NCI-H82 treated with DMSO at 0.1 percent for 48 hours (cell line): ENCODE measurements at regions not wholly inside any gene's neighbourhood (a gene's known extent, or its start where the extent isn't known, plus 50 kb on each side); places are given as distances from the start of the nearest gene placed in this dataset.

Experiments
- DNase-seq: peaks from one replicate; lab custom pipeline; 2025; ENCODE audit not compliant: unreplicated experiment; lab: John Stamatoyannopoulos, UW

DNA sequence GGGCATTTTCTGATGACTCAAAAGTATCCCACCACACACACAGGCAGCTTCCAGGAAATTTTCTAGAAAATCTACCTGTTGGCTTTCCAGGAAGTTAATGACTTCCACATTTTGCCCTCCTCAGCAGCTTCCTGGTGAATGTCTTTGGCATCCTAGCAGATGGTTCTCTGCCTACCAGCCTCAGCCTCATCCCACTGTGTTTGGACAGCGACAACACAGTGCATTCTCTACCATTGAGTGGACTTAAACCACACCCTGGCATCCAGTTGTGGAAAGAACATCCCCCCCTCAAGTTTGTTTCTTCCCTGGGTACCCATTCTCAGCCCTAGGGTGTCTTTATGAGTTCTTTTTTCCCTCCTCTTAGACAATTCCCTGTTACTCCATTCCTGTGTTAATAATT, 50.8 kb upstream of the GADL1 start:
- no peak for DNase-seq

DNA sequence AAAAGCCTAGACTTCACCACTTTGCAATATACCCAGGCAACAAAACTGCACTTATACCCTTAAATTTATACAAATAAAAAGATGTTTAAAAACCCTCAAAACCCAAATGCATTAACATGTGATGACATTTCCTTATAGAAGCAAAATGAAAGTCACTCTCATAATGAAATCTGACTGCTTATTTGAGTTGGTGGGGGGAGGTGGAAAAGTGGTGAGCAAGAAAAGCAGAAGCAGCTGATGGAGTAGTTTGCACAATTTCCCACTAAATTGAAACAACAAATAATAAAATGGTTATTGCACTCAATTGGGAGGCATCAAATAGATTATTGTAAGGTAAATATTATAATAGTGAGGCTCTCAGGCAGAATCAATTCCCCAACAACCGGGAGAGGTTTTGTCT, 54.0 kb upstream of the GADL1 start:
- DNase-seq, result no peak

DNA sequence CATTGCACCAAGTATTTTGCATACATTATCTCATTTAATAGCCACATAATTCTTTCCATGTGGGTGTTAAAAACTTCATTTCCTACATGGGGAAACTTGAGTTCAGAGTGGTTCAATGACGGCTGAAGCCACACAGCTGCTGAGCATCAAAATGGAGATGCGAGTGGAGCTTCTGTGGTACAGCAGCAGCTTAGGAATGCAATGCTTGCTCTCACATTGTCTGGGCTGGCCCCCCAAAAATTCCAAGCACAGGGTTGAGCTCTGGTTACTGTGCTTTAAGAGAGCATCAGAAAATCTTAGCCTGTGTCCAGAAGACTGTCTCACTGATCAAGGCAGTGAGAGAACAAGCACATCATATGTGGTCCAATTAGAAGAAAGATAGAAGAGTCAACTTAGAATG, 57.4 kb upstream of the GADL1 start:
- DNase-seq, result no peak

DNA sequence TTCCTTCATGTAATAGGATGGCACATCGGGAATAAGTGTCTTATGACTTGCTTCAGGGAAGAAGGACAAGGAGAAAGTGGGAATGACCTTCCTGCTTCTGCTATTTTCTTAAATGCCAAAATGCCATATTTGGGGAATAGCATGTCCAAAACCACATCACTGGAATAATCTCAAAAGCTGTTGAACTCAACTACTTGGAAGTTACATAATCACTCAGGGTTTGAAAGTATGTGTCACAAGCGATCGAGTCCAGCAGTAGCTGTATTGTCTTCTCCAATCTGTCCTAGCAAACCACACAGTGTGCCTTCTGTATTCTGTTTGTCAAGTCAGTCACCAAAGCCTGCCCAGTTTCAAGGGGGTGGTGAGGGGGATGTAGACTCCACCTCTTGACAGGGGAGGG, 58.3 kb upstream of the GADL1 start:
- DNase-seq, result no peak

DNA sequence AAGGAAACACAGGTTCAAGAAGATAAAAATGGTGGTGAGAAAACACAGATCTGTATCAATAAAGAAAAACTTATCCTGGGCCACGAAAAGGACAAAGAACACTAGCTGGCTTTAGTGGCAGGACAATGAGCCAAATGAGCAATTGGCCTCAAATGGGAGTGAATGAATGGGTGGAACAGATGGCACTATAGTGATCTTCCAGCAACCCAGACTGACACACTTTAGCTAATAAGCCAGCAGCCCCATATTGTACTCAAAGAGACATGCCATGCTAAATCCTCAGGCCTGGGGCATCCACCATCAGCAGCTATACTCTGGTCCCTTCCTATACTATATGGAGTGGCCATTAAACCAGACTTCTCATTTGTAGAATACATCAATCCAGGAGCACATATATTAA, 60.0 kb upstream of the GADL1 start:
- no peak for DNase-seq

DNA sequence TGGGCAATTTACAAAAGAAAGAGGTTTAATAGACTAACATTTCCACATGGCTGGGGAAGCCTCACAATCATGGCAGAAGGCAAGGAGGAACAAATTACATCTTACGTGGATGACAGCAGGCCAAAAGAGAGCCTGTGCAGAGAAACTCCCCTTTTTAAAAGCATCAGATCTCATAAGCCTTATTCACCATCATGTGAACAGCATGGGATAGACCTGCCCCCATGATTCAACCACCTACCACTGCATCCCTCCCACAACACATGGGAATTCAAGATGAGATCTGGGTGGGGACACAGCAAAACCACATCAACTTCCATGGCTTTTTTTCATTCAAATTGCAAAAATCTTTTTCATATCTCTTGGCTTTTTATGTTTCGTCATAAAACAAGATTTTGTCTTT, 67.6 kb upstream of the GADL1 start:
- DNase-seq, result no peak

DNA sequence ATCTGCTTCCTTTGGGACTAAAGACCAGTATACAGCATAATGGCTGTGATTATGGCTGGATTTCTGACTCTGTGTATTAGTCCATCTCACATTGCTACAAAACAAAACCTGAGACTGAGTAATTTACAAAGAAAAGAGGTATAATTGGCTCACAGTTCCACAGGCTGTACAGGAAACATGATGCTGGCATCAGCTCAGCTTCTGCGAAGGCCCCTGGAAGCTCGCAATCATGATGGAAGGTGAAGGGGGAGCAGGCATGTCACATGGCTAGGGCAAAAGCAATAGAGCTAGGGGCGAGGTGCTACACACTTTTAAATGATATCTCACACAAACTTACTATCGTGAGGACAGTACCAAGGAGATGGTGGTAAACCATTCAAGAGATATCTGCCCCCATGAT, 68.0 kb upstream of the GADL1 start:
- DNase-seq, result no peak

DNA sequence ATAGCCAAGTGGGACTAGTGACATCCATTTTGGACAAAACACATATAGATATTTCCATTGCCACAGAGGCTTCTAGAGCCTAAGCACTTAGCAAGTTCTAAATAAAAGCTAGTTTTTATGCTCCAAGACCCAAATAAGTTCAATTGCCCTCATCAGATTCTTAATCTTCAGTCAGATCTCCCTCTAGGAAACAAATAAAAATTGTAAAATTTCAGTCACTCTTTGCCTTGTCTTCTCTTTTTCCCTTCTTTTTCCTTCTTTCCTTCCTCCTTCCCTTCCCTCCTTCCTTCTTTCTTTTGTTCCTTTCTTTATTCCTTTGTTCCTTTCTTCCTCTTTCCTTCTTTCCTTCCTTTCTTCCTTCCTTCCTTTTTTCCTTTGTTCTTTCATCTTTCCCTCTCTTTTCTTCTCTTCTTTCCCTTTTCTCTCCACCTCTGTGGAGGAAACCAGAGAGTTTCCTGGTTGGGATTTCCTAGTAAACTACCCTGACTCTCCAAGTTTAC, 68.8 kb upstream of the GADL1 start:
- DNase-seq, result no peak

DNA sequence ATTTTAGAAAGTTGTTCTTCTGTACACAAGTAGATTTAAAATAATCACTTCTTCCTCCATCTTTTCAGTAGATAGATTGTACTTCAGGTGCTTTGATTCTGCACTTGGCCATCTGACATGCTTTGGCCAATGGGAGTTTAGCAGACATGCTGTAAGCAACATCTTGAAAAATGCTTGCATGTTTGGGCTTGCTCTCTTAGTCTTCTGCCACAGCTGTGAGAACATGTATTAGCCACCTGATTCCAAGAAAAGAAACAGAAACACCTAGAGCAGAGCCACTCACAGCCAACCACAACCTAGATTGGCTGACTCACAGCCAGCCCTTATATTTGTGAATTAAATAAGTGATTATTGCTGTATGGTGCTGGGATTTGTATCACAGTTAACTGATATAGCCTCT, 70.2 kb upstream of the GADL1 start:
- no peak for DNase-seq

DNA sequence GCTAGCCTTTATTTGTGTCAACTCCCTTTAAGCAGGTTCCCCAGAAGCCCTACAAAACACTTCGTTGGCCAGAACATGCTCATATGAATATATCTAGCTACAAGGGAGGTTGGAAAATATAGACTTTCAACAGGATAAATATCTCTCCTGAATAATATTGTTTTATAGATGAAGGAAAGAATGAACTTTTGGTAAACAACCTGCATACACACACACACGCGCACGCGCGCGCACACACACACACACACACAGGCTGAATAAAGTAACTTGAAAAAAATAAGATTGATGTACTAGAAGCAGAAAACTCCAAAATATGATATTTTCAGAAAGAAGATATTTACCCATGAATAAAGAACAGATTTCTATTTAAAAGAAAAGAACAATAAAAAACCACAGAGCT, 72.4 kb upstream of the GADL1 start:
- DNase-seq, result no peak

DNA sequence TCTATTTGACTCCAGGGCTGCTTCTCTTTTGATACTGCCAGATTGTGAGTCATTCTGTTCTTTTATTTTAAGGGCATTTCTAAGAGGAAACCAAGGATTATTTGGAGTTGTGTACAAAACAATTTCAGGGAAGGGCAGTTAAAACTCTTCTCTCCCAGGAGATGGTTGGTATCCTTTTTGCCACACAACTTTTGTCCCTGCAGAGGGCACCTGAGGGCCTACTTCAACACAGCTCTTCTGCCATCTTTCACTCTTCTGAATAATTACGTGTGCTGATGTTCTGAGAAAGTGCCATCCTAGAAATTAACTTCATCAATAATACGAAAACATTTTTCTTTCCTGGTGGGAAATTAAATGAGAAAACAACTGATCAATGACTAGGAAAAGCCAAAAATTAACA, 75.7 kb upstream of the GADL1 start:
- DNase-seq, result no peak

DNA sequence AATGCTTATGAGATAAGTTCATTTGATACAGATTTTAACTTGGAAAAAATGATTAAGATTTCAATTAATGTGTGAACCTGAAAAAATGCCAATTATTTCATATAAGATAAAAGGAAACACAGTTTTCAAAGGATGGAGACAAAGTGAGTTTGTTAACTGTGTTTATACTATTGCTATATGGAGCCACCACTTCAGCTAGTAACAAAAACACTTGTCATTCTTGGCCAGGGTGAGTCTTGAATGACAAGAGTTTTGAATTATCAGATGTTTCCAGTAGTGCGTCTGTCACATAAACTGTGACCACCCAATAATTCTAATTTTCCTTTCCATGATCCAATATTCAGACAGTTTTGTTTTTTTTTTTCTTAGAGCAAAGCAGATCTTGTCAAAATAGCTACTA, 78.0 kb upstream of the GADL1 start:
- no peak for DNase-seq

DNA sequence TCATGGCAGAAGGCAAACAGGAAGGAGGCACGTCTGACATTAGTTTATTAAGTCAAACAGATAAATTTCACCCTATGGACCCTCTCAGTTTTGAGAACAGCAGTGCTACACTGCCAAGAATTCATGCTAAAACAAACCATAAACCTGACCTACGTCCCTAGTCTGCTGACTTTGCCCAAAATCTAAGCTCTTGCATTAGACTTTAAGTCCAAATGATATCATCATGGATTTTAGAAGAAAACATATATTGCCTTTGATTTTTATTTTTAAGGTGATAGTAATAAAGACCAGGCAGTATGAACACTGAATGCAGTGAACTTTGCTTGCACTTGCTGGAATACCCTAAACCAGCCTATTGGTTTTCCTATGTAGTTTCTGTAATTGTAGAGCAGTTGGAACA, 79.6 kb upstream of the GADL1 start:
- no peak for DNase-seq

DNA sequence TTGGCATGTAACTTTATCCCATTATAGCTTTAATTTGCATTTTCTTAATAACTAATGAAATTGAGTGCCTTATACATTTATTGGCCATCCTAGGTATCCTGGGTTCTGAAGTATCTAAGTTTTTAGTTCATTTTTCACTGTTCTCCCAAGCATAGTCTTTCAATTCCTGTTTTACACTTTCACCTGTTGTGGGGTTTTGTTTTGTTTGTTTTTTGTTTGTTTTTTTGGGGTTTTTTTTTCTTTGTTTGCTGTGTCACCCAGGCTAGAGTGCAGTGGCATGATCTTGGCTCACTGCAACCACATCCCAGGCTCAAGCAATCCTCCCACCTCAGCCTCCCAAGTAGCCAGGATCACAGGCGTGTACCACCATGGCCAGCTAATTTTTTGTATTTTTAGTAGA, 83.1 kb upstream of the GADL1 start:
- DNase-seq, result no peak

DNA sequence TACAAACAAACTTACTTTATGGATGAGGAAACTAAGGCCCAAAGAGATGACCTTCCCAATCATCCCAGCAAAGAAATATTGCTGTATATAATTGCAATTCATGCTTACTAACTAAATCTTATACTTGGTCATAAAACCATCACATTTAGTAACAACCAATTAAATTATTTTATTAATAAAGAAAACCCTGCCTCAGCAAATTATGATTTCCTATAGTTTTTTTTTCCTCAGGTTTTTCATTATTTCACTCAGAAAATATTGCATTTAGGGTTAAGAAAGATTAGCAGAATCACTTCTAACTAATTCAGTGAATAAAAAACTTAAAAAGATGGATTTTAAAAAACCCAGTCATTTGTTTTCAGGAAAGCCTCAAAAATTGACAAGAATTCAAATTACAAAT, 86.5 kb upstream of the GADL1 start:
- DNase-seq, result no peak

DNA sequence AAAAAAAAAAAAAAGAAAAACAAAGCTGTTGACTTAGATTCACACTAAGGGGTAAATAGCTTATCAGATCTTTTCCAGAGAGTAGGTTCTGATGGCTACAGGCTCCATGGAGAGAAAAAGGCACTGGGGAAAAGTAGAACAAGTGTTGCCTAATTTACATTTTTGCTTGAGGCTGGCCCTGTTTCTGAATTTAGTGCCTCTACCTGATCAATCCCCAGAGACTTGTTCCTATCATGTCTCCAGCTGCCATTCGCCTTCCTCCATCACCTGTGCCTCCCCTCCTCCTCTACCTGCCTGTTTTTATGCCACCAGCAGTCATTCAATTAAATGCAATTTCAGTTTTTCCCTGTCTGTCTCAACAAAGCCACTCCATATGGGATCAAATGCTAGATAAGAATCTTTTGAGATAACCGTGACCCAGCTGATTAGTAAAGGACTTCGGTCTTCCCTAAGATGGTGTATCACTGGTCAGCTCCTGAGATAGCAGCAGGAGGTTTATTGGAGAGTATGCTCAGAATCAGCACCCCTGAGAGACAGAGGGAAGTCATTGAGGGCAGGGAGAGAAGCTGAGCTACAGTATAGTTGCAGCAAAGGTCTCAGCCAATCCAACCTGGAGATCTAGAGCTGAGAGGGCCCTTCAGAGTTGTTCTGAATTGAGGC, 88.1 kb upstream of the GADL1 start:
- no peak for DNase-seq

DNA sequence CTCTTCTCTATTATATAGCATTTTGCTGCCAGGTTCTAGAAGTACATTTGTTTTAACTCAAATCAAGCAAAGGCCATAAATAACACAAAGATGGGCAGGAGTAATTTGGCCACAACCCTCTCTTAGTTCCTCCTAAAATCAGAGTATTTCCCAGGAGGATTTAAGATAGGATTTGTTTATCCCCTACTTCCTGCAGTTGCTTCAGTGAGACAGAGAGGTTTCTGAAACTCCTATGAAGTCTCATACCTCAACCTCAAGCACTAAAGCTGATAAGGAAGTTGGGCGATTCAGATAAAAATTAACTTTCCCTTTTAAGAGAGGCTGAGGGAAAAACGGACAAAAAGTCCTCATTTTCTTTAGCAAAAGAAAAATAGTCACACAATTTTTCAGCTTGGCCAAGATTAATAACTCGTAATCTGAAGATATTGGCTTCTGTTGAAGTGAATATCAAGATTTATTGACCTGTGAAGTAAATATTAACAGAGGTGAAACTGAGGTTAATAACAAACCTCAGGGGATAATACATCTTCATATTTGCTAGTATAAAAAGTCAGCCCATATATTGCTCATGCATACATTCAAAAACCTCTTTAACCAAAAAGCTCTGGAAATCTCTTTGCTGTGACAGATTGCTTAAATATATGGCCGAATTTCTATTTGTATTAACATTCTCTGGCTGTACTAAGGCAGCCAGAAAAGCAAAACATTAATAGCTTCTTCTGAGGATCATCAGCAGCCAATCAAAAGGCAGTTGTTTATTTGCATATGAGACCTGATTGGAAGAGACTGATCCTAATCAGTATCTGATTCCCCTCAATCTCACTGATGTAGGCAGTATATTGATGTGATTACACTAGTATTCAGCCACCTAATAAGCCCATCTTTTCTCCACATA, 90.6 kb upstream of the GADL1 start:
- no peak for DNase-seq

DNA sequence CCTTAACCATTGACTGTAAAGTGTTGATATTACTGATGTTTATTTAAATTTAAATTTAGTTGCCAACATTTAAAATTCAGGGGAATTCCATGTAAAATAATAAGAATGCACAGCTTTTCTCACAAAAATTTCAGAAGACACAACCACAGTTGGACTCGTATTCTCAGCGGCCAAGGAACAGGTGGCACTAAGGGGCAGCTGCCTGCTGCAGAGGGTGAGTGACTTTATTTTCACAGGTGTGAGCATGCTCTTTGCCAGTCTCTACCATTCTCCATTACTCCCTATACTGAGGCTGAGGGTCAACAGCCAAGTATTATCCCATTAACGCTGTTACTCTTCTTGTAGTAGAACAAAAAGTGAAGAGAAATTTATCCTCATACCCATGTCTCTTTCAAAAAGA, 92.1 kb upstream of the GADL1 start:
- no peak for DNase-seq

DNA sequence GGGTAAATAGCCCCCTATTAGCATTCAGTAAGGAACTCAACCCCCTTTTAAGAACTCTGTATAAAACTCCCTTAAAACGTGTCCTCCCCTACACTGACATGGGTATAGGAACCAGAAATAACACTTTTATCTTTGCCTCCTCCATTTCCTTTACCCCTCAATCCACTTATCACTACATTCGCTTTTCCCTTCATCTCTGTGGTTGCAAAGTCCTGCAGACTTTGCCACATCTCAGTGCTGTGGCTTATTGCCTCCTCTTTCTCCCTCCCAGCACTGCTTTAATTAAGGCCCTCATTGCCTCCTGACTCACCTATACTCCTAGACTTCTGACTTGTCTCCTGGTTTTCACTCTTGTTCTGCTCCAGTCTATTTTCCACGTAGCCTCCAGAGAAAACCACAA, 94.3 kb upstream of the GADL1 start:
- DNase-seq, result no peak

DNA sequence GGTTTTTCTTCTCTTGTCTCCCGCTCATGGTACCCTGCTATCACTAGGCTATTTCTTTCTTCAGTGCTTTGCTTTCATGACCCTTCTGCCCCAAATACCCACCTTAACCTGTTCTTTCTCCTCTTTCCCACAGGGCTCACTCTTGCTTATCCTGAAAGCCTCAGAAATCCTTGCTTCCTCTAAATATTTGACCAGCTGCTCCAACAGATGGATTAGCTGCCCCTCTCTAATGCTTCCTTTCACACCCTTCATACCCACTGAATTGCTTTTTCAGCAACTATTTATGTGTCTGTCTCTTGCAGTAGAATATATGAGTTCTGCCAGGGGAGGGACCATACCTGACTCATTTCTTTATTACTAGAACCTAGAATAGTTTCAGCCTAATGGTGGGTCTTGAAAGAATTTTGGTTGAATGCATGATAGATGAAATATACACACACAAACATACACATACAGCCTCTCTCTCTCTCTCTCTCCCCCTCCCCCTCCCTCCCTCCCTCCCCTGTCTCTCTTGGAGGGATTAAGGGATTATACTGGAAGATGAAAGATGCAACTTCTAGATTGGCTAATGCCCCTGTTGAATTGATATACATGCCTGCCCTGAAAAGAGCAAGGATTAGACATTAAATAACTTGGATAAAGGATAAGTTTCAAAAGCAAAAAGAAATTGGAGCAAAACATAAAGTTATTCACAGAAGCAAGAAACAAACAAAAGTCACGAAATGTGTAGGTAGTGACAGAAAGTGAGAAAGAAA, 95.0 kb upstream of the GADL1 start:
- peak; percentile 55 for DNase-seq

DNA sequence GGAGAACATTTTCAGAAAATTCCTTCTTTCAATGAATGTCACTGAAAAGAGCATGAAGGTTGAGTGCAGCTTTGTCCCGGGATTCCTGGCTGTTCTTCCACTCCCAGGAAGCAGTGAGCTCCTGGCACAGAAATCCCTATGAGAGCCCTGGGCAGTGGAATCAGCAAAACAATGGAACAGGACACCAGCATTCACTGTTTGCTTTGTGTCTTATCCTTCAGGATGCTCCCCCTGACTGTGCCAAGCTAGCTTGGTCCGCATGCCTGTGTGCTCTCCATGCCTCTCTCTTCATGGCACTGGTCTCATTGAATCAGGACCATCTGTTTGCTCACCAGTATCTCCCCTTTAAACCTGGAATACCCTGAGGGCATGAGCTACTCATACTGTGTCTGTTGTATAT, 102.0 kb upstream of the GADL1 start:
- DNase-seq, result no peak

DNA sequence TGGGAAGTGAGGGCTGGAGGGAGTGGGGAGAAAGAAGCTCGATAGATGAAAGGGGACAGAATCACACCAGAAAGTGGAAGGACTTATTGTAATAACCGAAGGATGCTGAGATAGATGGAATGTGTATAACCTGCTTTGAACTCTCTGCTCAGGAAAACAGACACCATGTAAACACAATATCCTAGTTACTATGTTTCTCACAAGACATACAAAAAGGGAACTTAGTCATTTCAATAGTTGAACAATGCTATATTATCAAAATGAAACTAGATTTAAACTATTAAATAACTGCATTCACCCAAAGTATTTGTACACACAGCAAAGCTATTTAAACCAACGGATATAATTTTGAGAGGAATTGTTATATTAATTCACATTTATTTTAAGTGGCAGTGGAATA, 108.3 kb upstream of the GADL1 start:
- DNase-seq, result no peak
